WI38 (cell line): ENCODE measurements at regions not wholly inside any gene's neighbourhood (a gene's known extent, or its start where the extent isn't known, plus 50 kb on each side); places are given as distances from the start of the nearest gene placed in this dataset.

ENCODE experiments used
- H3K4me3 ChIP-seq: 2 replicates; pipeline ENCODE4 v1.5.1; 2011; ENCODE audit warnings: low read depth, mild to moderate bottlenecking, control low read depth, low read length
- TF ChIP-seq, protein P1 (sequence below): IDR thresholded peaks from 2 replicates; pipeline ENCODE4 v1.5.1; 2012; ENCODE audit warnings: low read depth, mild to moderate bottlenecking, control low read depth, low read length

DNA sequence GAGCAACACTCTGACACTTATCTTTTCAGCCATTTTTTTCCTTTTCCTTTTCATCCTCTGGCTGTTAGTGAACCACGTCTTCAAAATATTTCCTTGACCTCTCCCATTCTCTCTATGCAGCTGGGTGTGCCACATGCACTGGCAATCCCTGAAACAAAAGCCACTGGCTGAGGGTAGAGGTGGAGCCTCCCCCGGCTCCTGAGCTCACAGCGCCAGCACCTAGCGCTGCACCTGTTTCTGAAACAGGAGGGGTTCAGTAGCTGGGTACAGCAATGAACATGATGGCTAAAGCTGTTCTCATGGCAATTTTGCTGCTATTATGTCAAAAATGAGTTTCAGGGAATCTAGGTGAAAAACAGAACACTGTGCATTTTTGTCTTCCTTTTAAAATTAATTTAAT is 314.7 kb upstream of the ATP10A start:
- TF ChIP-seq, protein P1, sequence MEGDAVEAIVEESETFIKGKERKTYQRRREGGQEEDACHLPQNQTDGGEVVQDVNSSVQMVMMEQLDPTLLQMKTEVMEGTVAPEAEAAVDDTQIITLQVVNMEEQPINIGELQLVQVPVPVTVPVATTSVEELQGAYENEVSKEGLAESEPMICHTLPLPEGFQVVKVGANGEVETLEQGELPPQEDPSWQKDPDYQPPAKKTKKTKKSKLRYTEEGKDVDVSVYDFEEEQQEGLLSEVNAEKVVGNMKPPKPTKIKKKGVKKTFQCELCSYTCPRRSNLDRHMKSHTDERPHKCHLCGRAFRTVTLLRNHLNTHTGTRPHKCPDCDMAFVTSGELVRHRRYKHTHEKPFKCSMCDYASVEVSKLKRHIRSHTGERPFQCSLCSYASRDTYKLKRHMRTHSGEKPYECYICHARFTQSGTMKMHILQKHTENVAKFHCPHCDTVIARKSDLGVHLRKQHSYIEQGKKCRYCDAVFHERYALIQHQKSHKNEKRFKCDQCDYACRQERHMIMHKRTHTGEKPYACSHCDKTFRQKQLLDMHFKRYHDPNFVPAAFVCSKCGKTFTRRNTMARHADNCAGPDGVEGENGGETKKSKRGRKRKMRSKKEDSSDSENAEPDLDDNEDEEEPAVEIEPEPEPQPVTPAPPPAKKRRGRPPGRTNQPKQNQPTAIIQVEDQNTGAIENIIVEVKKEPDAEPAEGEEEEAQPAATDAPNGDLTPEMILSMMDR: no peak
- H3K4me3 ChIP-seq: no peak overlapping the region

DNA sequence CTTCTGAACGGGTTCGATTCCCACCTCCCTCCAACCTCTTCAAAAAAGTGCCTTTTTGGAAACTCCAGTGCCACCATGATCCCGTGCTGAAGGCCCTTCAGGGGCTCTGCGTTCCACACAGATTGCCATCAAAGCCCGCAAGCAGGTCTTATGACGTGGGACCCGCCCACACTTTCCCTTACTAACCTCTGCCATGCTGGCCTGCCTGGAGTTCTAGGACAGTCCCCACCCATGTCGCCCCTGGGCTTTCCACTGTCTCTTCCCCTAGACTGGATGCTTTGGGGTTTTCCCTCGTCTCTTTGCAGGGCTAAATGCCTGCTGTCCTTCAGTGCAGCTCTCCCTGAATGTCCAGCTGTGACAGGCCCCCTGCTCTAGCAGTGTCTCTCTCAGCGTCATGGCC is 313.7 kb upstream of the ATP10A start:
- TF ChIP-seq, protein P1: no peak
- H3K4me3 ChIP-seq: no peak overlapping the region

DNA sequence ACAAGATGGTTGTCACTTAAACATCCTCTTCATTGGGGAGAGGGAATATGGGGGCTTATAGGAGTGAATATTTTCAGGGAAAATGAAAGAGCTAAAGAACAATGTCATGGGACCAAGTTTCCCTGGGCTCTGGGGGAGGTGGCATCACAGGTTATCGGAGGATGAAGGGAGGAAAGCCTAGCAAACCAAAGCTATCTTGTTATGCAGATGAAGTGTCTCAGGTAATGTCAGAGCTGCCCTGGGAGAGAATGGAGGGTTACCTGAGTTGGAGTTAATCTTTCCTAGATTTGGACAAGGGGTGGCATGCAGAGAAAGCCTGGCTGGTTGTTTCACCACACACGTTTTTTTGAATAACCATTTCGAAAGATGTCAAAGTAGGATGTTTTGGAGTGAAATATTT is 308.1 kb upstream of the ATP10A start:
- H3K4me3 ChIP-seq: no peak overlapping the region
- TF ChIP-seq, protein P1: no peak

DNA sequence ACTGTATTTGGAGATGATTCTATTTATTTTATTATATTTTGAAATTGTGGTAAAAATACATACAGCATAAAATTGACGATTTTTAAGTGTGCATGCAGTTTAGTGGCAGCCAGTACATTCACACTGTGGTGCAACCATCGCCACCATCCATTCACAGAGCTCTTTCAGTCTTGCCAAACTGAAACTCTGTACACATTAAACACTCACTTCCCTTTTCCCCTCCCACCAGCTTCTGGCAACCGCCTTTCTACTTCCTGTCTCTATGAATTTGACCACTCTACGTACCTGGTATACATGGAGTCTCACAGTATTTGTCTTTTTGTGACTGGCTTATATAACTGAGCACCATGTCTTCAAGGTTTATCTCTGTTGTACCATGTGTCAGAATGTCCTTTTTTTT is 303.3 kb upstream of the ATP10A start:
- H3K4me3 ChIP-seq: no peak overlapping the region
- TF ChIP-seq, protein P1: no peak

DNA sequence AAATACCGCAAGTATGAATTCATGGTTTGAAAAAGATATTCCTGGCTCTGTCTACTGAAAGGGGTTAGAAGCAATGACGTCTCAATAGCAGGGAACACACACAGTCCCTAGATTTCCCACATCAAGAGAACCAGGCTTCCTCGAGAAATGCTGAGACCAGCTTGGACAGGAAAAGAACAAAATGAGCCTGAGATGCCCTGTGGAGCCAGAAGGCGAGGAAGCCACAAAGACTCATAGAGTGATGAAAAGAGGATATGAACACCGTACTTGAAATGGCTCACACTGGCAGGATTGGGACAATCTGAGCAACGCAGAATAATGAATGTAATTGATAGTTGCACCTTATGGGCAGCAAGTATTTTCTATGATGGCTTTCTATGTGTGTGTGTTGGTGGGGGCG is 302.4 kb upstream of the ATP10A start:
- TF ChIP-seq, protein P1: no peak

DNA sequence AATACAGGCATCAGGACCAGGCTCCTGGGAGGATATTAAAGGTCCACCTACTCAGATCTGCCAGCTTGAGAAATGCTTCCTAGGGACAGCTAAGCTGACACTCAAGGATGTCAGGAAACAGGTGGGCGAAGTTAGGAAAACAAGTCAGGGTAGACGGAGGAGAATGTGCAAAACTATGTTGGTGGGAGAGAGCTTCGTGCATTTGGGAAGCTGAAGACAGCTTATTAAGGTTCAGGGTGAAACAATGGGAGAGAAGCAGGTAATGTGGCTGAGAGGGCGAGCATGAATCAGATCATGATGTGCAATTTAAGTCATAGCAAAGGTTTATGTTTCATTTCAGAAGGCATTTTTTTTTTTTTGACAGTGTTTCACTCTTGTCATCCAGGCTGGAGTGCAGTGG is 297.2 kb upstream of the ATP10A start:
- no peak overlapping the region for H3K4me3 ChIP-seq
- TF ChIP-seq, protein P1: no peak

More for the DNA sequence above, 302.4 kb upstream of the ATP10A start:
- no peak overlapping the region for H3K4me3 ChIP-seq

DNA sequence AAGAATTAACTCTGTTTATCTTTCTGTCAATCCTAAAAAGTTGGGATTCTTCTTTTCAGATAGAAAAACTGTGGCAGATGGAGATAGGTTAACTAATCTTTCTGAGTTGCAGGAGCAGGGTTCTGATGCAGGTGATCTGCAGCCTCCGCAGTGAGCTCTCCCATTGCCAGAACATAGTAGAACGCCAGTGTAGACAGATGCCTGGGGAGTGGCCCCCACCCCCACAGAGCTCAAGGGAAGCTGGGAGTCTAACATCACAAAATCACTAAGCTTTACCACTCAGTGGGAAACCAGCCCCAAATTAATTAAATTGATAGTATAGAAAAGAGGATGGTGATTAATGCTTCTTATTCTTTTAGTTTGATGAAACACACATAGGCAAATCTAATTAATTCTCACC is 295.0 kb upstream of the ATP10A start:
- TF ChIP-seq, protein P1: no peak
- H3K4me3 ChIP-seq: no peak overlapping the region

DNA sequence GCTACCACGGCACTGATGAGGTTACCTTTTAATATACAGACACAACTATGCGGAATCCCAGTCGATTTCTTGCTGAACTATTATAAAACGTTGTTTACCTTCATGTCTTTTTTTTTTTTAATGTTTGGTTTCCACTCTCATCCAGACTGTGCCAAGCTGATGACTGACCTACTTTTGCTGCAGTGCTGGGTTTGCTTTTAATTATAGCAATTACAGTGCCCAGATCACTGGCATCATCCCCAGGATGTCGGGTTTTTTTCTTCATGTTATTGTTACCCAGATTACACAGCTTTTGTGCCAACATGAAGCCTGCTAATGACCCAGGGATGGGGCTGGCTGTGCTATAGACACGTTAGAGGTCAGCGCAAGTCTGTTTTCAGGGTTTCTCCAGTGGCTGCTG is 294.0 kb upstream of the ATP10A start:
- TF ChIP-seq, protein P1: no peak
- no peak overlapping the region for H3K4me3 ChIP-seq
